ENCODE measurements at regions not wholly inside any gene's neighbourhood (a gene's known extent, or its start where the extent isn't known, plus 50 kb on each side); places are given as distances from the start of the nearest gene placed in this dataset.
A peak's percentile ranks its signal among the peaks of the same experiment; 100 is the strongest.

GRCh38 chr6:6996124-6996523 is 111.6 kb upstream of the RREB1 start:
- no peaks in the 10 kb centered on the region for H3K9me3 Mint-ChIP-seq
- H3K4me2 ChIP-seq = no peak overlapping the region
- H3K79me2 ChIP-seq (ENCODE audit: low read depth) = no peaks in the 10 kb centered on the region
- peaks cover 12% of the 10 kb centered on the region for H3K4me1 Mint-ChIP-seq
- H3K27ac Mint-ChIP-seq = no peak overlapping the region
- H3K27me3 Mint-ChIP-seq (ENCODE audit: insufficient read depth, low read depth) = peaks cover 2% of the 10 kb centered on the region
- no peaks in the 10 kb centered on the region for H3K36me3 ChIP-seq
- H2AFZ ChIP-seq (replicated peaks) = no peak overlapping the region
- DNase-seq (ENCODE audit: low spot score) = no peak
- H3F3A ChIP-seq (ENCODE audit: low read depth) = no peaks in the 10 kb centered on the region
- no peak overlapping the region for H3K4me3 ChIP-seq
- no peaks in the 10 kb centered on the region for H3K9me3 ChIP-seq (ENCODE audit: low read depth)
- no peak overlapping the region for H3K27ac ChIP-seq
- no peaks in the 10 kb centered on the region for H3K36me3 Mint-ChIP-seq
- H3K4me3 Mint-ChIP-seq = no peak overlapping the region
- no peaks in the 10 kb centered on the region for H4K20me1 ChIP-seq (ENCODE audit: low read depth)
- no peaks in the 10 kb centered on the region for H3K4me1 ChIP-seq
- no peaks in the 10 kb centered on the region for H3K27me3 ChIP-seq
- TF ChIP-seq EZH2 (IDR thresholded peaks at IDR 0.05) = no peak
- no peak overlapping the region for H3K9ac ChIP-seq

GRCh38 chr6:6997263-6998193 is 110.2 kb upstream of the RREB1 start:
- Histone ChIP-seq H3K79me2 (ENCODE audit: low read depth) (no peaks in the 10 kb centered on the region), H3K4me1 (no peaks in the 10 kb centered on the region), H3K9ac (no peak overlapping the region), H4K20me1 (ENCODE audit: low read depth) (no peaks in the 10 kb centered on the region), H3K4me2 (no peak overlapping the region), H3K4me3 (no peak overlapping the region), H3K9me3 (ENCODE audit: low read depth) (no peaks in the 10 kb centered on the region), H3K27ac (no peak overlapping the region), H3K27me3 (no peaks in the 10 kb centered on the region), H3F3A (ENCODE audit: low read depth) (no peaks in the 10 kb centered on the region), H2AFZ (replicated peaks) (no peak overlapping the region), H3K36me3 (no peaks in the 10 kb centered on the region)
- H3K4me1 Mint-ChIP-seq = peaks cover 12% of the 10 kb centered on the region
- no peak for DNase-seq (ENCODE audit: low spot score)
- H3K27ac Mint-ChIP-seq = no peak overlapping the region
- H3K4me3 Mint-ChIP-seq = no peak overlapping the region
- H3K27me3 Mint-ChIP-seq (ENCODE audit: insufficient read depth, low read depth) = peaks cover 3% of the 10 kb centered on the region
- H3K36me3 Mint-ChIP-seq = no peaks in the 10 kb centered on the region
- H3K9me3 Mint-ChIP-seq = no peaks in the 10 kb centered on the region
- TF ChIP-seq EZH2phosphoT487 (IDR thresholded peaks at IDR 0.05) = no peak
- no peak for TF ChIP-seq CTCF (IDR thresholded peaks at IDR 0.05)
- TF ChIP-seq EZH2 (IDR thresholded peaks at IDR 0.05) = no peak

- Mint-ChIP-seq H3K36me3 (no peaks in the 10 kb centered on the region), H3K27ac (no peak overlapping the region), H3K4me1 (peaks cover 12% of the 10 kb centered on the region), H3K4me3 (no peak overlapping the region), H3K9me3 (no peaks in the 10 kb centered on the region), H3K27me3 (ENCODE audit: insufficient read depth, low read depth) (peaks cover 3% of the 10 kb centered on the region)
- H4K20me1 ChIP-seq (ENCODE audit: low read depth) = no peaks in the 10 kb centered on the region
- no peak overlapping the region for H3K4me2 ChIP-seq
- no peak overlapping the region for H3K4me3 ChIP-seq
- H3K9ac ChIP-seq = no peak overlapping the region
- H3K79me2 ChIP-seq (ENCODE audit: low read depth) = no peaks in the 10 kb centered on the region
- no peaks in the 10 kb centered on the region for H3K27me3 ChIP-seq
- no peak for DNase-seq (ENCODE audit: low spot score)
- no peaks in the 10 kb centered on the region for H3K9me3 ChIP-seq (ENCODE audit: low read depth)
- no peak overlapping the region for H3K27ac ChIP-seq
- no peak for TF ChIP-seq CTCF (IDR thresholded peaks at IDR 0.05)
- no peak for TF ChIP-seq EZH2 (IDR thresholded peaks at IDR 0.05)
- no peak for TF ChIP-seq EZH2phosphoT487 (IDR thresholded peaks at IDR 0.05)
- H3F3A ChIP-seq (ENCODE audit: low read depth) = no peaks in the 10 kb centered on the region
- H3K4me1 ChIP-seq = no peaks in the 10 kb centered on the region
- peak overlapping the region; percentile 65 for H2AFZ ChIP-seq (replicated peaks)
- H3K36me3 ChIP-seq = no peaks in the 10 kb centered on the region
Observed at GRCh38 chr6:6998194-6998569, 109.6 kb upstream of the RREB1 start.

Data from neural progenitor cell (in vitro differentiated cells).